H1 (cell line): ENCODE measurements at regions not wholly inside any gene's neighbourhood (a gene's known extent, or its start where the extent isn't known, plus 50 kb on each side); places are given as distances from the start of the nearest gene placed in this dataset.

ENCODE experiments used
- CTCF ChIA-PET: fragments of 300-600 bp; sonication (Branson Sonifier 250); formaldehyde crosslinking; loops from one replicate; lab custom pipeline; 2021; ENCODE audit not compliant: partially characterized antibody; lab: Charles Lee
- POLR2A ChIA-PET: fragments of 300-600 bp; sonication (Branson Sonifier 250); formaldehyde crosslinking; loops from one replicate; lab custom pipeline; 2021; ENCODE audit warnings: inconsistent platforms; ENCODE audit not compliant: partially characterized antibody; lab: Charles Lee
- DNase-seq, 2 experiments: peaks; one replicate each; pipeline versions ENCODE4 v3.0.0 to v3.0.0-alpha.2; 2010 to 2022; ENCODE audit warnings: low spot score in 2 of 2, low read depth in 1 of 2, mixed read lengths in 1 of 2
- FAIRE-seq: peaks from 2 replicates; lab custom pipeline; 2011; peaks lifted over from hg19 to GRCh38; lab: Jason Lieb, UNC
- H2AFZ ChIP-seq: 2 replicates; pipeline ENCODE4 v1.8.1; 2012; ENCODE audit warnings: low read length, inconsistent platforms
- H2AK5ac ChIP-seq: 2 replicates; pipeline ENCODE4 v1.6.1; 2013; ENCODE audit warnings: low read depth, low read length
- H2BK120ac ChIP-seq: replicated peaks from 2 replicates; pipeline ENCODE3; 2013; ENCODE audit warnings: low read depth, low read length, inconsistent platforms
- H2BK12ac ChIP-seq: 2 replicates; pipeline ENCODE4 v1.6.1; 2013; ENCODE audit warnings: low read depth, low read length
- H2BK15ac ChIP-seq: 2 replicates; pipeline ENCODE4 v1.6.1; 2013; ENCODE audit warnings: low read length
- H2BK20ac ChIP-seq: 2 replicates; pipeline ENCODE4 v1.6.1; 2013; ENCODE audit warnings: low read length
- H2BK5ac ChIP-seq: 2 replicates; pipeline ENCODE4 v1.6.1; 2013; ENCODE audit warnings: low read depth, low read length
- H3K14ac ChIP-seq: 2 replicates; pipeline ENCODE4 v1.6.1; 2013; ENCODE audit warnings: inconsistent platforms; ENCODE audit not compliant: insufficient read length
- H3K18ac ChIP-seq: 2 replicates; pipeline ENCODE4 v1.6.1; 2013; ENCODE audit warnings: low read length; ENCODE audit errors: extremely low read depth
- H3K23ac ChIP-seq: 2 replicates; pipeline ENCODE4 v1.6.1; 2013; ENCODE audit warnings: inconsistent platforms; ENCODE audit not compliant: insufficient read length
- H3K23me2 ChIP-seq: 2 replicates; pipeline ENCODE4 v1.6.1; 2013; ENCODE audit warnings: low read depth, low read length
- H3K27ac ChIP-seq: 2 replicates; pipeline ENCODE4 v1.6.1; 2011; ENCODE audit warnings: low read depth, low read length, inconsistent platforms
- H3K27me3 ChIP-seq, 4 experiments: replicated peaks in 1 of 4; 1 replicate in 1 of 4; 2 replicates in 3 of 4; pipeline versions ENCODE4 v1.6.1 to v1.8.1; 2011 to 2013; ENCODE audit warnings: low read length in 3 of 4, mild to moderate bottlenecking in 3 of 4, inconsistent platforms in 2 of 4, mixed read lengths in 2 of 4, moderate library complexity in 1 of 4; ENCODE audit not compliant: control insufficient read depth in 3 of 4, insufficient read depth in 3 of 4; ENCODE audit errors: extremely low read depth in 1 of 4
- H3K36me3 ChIP-seq, 4 experiments: 2 replicates each; pipeline versions ENCODE4 v1.6.1 to v1.8.1; 2011 to 2013; ENCODE audit warnings: mild to moderate bottlenecking in 4 of 4, low read length in 3 of 4, moderate library complexity in 2 of 4, control low read depth in 1 of 4, inconsistent platforms in 1 of 4; ENCODE audit not compliant: insufficient read depth in 4 of 4, control insufficient read depth in 2 of 4
- H3K4ac ChIP-seq: replicated peaks from 2 replicates; pipeline ENCODE3; 2013; ENCODE audit warnings: low read length, low read depth, mixed read lengths, inconsistent platforms; ENCODE audit not compliant: insufficient read length
- H3K4me1 ChIP-seq, 4 experiments: replicated peaks in 1 of 4; 1 replicate in 1 of 4; 2 replicates in 3 of 4; pipeline versions ENCODE4 v1.6.1 to v1.8.1; 2011 to 2013; ENCODE audit warnings: low read length in 3 of 4, inconsistent platforms in 2 of 4, mixed read lengths in 1 of 4; ENCODE audit not compliant: insufficient read depth in 4 of 4, control insufficient read depth in 3 of 4
- H3K4me2 ChIP-seq, 2 experiments: 2 replicates each; pipeline versions ENCODE4 v1.6.1 to v1.8.1; 2011 to 2013; ENCODE audit warnings: low read depth in 2 of 2, low read length in 2 of 2, control low read depth in 1 of 2, inconsistent platforms in 1 of 2, mild to moderate bottlenecking in 1 of 2; ENCODE audit not compliant: insufficient read depth in 1 of 2
- H3K4me3 ChIP-seq, 4 experiments: fragments of 200-600, 300-600 bp in 1 of 4; sonication (generic), shearing (Covaris generic), sonication (Bioruptor Twin) in 1 of 4; 2 replicates each; pipeline versions ENCODE4 v1.5.1 to v1.8.1; 2011 to 2016; ENCODE audit warnings: low read length in 4 of 4, low read depth in 3 of 4, control low read depth in 2 of 4, inconsistent platforms in 2 of 4, mild to moderate bottlenecking in 2 of 4, mixed read lengths in 1 of 4, moderate library complexity in 1 of 4; ENCODE audit not compliant: insufficient read depth in 2 of 4; ENCODE audit errors: extremely low read depth in 1 of 4
- H3K56ac ChIP-seq: replicated peaks from 2 replicates; pipeline ENCODE3; 2013; ENCODE audit warnings: low read depth, mild to moderate bottlenecking, mixed read lengths, low read length, inconsistent platforms; ENCODE audit not compliant: insufficient read length
- H3K79me1 ChIP-seq: 2 replicates; pipeline ENCODE4 v1.6.1; 2013; ENCODE audit warnings: low read depth, low read length, control low read depth
- H3K79me2 ChIP-seq, 2 experiments: 2 replicates each; pipeline versions ENCODE4 v1.6.1 to v1.8.1; 2012 to 2013; ENCODE audit warnings: low read length in 2 of 2, mild to moderate bottlenecking in 2 of 2, inconsistent platforms in 1 of 2; ENCODE audit not compliant: insufficient read depth in 2 of 2, control insufficient read depth in 1 of 2
- H3K9ac ChIP-seq, 4 experiments: replicated peaks in 1 of 4; 1 replicate in 1 of 4; 2 replicates in 3 of 4; pipeline versions ENCODE4 v1.6.1 to v1.8.1; 2011 to 2013; ENCODE audit warnings: low read depth in 3 of 4, low read length in 3 of 4, control low read depth in 2 of 4, mild to moderate bottlenecking in 2 of 4, moderate library complexity in 2 of 4, inconsistent platforms in 1 of 4; ENCODE audit errors: extremely low read depth in 1 of 4
- H3K9me3 ChIP-seq, 2 experiments: 2 replicates each; pipeline versions ENCODE4 v1.6.1 to v1.8.1; 2012 to 2013; ENCODE audit warnings: mild to moderate bottlenecking in 2 of 2, moderate library complexity in 2 of 2, control low read depth in 1 of 2, inconsistent platforms in 1 of 2, low read depth in 1 of 2, low read length in 1 of 2, mixed read lengths in 1 of 2; ENCODE audit not compliant: insufficient read depth in 2 of 2
- H4K20me1 ChIP-seq, 2 experiments: replicated peaks in 1 of 2; 2 replicates each; pipeline versions ENCODE3 to v1.8.1; 2011 to 2013; ENCODE audit warnings: inconsistent platforms in 2 of 2, low read length in 2 of 2, mild to moderate bottlenecking in 1 of 2; ENCODE audit not compliant: insufficient read depth in 2 of 2, control insufficient read depth in 1 of 2
- H4K5ac ChIP-seq: 2 replicates; pipeline ENCODE4 v1.6.1; 2013; ENCODE audit warnings: low read length, low read depth, mixed read lengths, inconsistent platforms; ENCODE audit not compliant: insufficient read length
- H4K8ac ChIP-seq: 2 replicates; pipeline ENCODE4 v1.8.0; 2013; ENCODE audit warnings: mild to moderate bottlenecking, moderate library complexity, low read length, inconsistent platforms; ENCODE audit not compliant: insufficient read depth; ENCODE audit errors: extremely low read depth
- H4K91ac ChIP-seq: replicated peaks from 2 replicates; pipeline ENCODE3; 2013; ENCODE audit warnings: low read length, mixed read lengths, inconsistent platforms; ENCODE audit not compliant: insufficient read length
- CREB1 ChIP-seq: IDR thresholded peaks from 2 replicates; pipeline ENCODE4 v1.6.1; 2012; ENCODE audit warnings: inconsistent platforms
- JUN ChIP-seq: IDR thresholded peaks from 2 replicates; pipeline ENCODE4 v1.6.1; 2011; ENCODE audit warnings: low read depth, mild to moderate bottlenecking, improper control_type of control experiment, low read length
- MAFK ChIP-seq: IDR thresholded peaks from 2 replicates; pipeline ENCODE4 v1.6.1; 2012; ENCODE audit warnings: low read depth, mild to moderate bottlenecking, improper control_type of control experiment, low read length
- NANOG ChIP-seq: IDR thresholded peaks from 2 replicates; pipeline ENCODE4 v1.6.1; 2011; ENCODE audit warnings: low read length, low read depth, mild to moderate bottlenecking, inconsistent platforms; ENCODE audit not compliant: insufficient read depth, poor library complexity, severe bottlenecking
- NRF1 ChIP-seq: IDR thresholded peaks from 2 replicates; pipeline ENCODE4 v1.6.1; 2011; ENCODE audit warnings: mild to moderate bottlenecking, low read depth, low read length, improper control_type of control experiment
- PHF8 ChIP-seq: fragments of 200-600 bp; sonication (generic); conservative IDR thresholded peaks from 2 replicates; pipeline ENCODE4 v1.7.1; 2012; ENCODE audit warnings: low read depth, mild to moderate bottlenecking, inconsistent platforms, low read length, moderate library complexity
- RBBP5 ChIP-seq: IDR thresholded peaks from 2 replicates; pipeline ENCODE4 v1.7.1; 2012; ENCODE audit warnings: low read depth, mild to moderate bottlenecking, inconsistent platforms, low read length, moderate library complexity, borderline replicate concordance
- RNF2 ChIP-seq: fragments of 200-900, 300-1000 bp; sonication (generic); IDR thresholded peaks from 2 replicates; pipeline ENCODE4 v1.7.1; 2016; ENCODE audit warnings: borderline replicate concordance, low read depth, mild to moderate bottlenecking, antibody characterized with exemption, low read length; ENCODE audit not compliant: poor library complexity, severe bottlenecking; ENCODE audit errors: missing control alignments
- TBP ChIP-seq: IDR thresholded peaks from 2 replicates; pipeline ENCODE4 v1.6.1; 2011; ENCODE audit warnings: low read depth, low read length, improper control_type of control experiment
- WGBS, 2 experiments: shearing (Covaris generic) in 1 of 2; methylation state at CpG; one replicate each; pipeline versions ENCODE4 v1.1.6 to v1.1.7; 2013 to 2015; ENCODE audit warnings: low lambda C conversion rate in 2 of 2, mixed read lengths in 2 of 2, inconsistent platforms in 1 of 2, low coverage in 1 of 2, missing lambda C conversion rate in 1 of 2; ENCODE audit not compliant: insufficient replicate concordance in 2 of 2, insufficient coverage in 1 of 2, insufficient read length in 1 of 2; ENCODE audit errors: extremely low coverage in 1 of 2, missing lambda C conversion rate in 1 of 2; 5-methylcytosine and 5-hydroxymethylcytosine counted together
- TF ChIP-seq, protein P1 (sequence below): IDR thresholded peaks from 2 replicates; pipeline ENCODE4 v1.6.1; 2011; ENCODE audit warnings: low read depth, mild to moderate bottlenecking, low read length; ENCODE audit not compliant: insufficient read depth

DNA sequence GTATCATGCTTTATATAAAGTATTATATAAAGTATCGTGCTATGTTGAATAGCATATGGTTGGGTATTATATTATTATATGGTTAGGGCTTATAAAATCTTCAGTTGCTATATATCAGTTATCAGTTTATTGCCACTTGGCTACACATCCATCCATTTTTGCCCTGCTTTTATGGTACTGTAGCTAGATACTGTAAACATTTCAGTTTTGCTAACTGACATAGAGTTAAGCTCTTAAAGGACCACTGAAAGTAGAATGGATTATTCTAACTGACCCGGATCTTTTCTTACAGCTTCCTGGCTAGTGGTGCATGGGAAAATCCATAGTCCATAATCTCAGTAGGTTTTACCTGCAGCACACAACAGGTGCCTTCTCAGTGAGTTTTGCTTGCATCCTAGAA, 405.3 kb upstream of the LUZP2 start:
- DNase-seq, result no peak
- Histone ChIP-seq H2AK5ac (no peak overlapping the region), H3K79me1 (no peaks in the 10 kb centered on the region), H2BK5ac (no peak overlapping the region), H2BK12ac (no peak overlapping the region), H2BK20ac (no peak overlapping the region), H3K9ac (no peak overlapping the region), H3K36me3 (no peaks in the 10 kb centered on the region), H3K18ac (no peak overlapping the region), H3K4me3 (no peak overlapping the region), H4K5ac (no peak overlapping the region), H3K79me2 (no peaks in the 10 kb centered on the region), H3K27ac (no peak overlapping the region), H3K14ac (no peak overlapping the region), H3K4me2 (no peak overlapping the region), H3K9me3 (no peaks in the 10 kb centered on the region), H2BK120ac (no peak overlapping the region), H3K4me1 (no peaks in the 10 kb centered on the region), H2BK15ac (no peak overlapping the region), H2AFZ (no peak overlapping the region), H4K91ac (no peak overlapping the region), H4K20me1 (no peaks in the 10 kb centered on the region), H4K8ac (no peak overlapping the region), H3K23ac (no peak overlapping the region), H3K23me2 (no peaks in the 10 kb centered on the region), H3K27me3 (no peaks in the 10 kb centered on the region), H3K56ac (no peak overlapping the region), H3K4ac (no peak overlapping the region)
- FAIRE-seq, result no peak
- 100% methylated on average over 2 of the region's 2 CpGs; no CpG with 5 or more reads in 1 of the 2 experiments for WGBS, 2 experiments
- TF ChIP-seq RNF2, result no peak
- TF ChIP-seq TBP, result no peak
- no peak for TF ChIP-seq RBBP5
- TF ChIP-seq JUN, result no peak
- no peak for TF ChIP-seq NRF1
- no peak for TF ChIP-seq PHF8
- TF ChIP-seq, protein P1, sequence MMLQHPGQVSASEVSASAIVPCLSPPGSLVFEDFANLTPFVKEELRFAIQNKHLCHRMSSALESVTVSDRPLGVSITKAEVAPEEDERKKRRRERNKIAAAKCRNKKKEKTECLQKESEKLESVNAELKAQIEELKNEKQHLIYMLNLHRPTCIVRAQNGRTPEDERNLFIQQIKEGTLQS, result no peak
- TF ChIP-seq MAFK, result no peak
- TF ChIP-seq CREB1, result no peak
- no peak for TF ChIP-seq NANOG
- POLR2A ChIA-PET, result no interaction called here
- CTCF ChIA-PET, result no interaction called here
